ENCODE measurements at regions not wholly inside any gene's neighbourhood (a gene's known extent, or its start where the extent isn't known, plus 50 kb on each side); places are given as distances from the start of the nearest gene placed in this dataset.
"Not testable (repeated sequence)": the region's sequence is repeated elsewhere in the genome, so short reads cannot be mapped to it uniquely, and the experiment has no call there.

GRCh38 chr3:35440826-35441225 lies 198.5 kb upstream of the ARPP21 start:
- no peaks in the 10 kb centered on the region for H3K9me3 Mint-ChIP-seq (ENCODE audit: unreplicated experiment)
- ChIA-PET CTCF (no interaction called here), POLR2A (no interaction called here)
- no TSS peak for BruUV-seq (replicated peaks)
- TF ChIP-seq CTCF (IDR thresholded peaks at IDR 0.05; ENCODE audit: unreplicated experiment): no peak
- H3K36me3 Mint-ChIP-seq (ENCODE audit: insufficient read depth, unreplicated experiment): no peaks in the 10 kb centered on the region
- no peak for DNase-seq (ENCODE audit: unreplicated experiment)
- intact Hi-C loops (cut with micrococcal nuclease): no loop called here
- peaks cover 48% of the 10 kb centered on the region for H3K27me3 Mint-ChIP-seq (ENCODE audit: insufficient read depth, unreplicated experiment)
- no peak overlapping the region for H3K27ac Mint-ChIP-seq (ENCODE audit: low read depth, unreplicated experiment)
- H3K4me1 Mint-ChIP-seq (ENCODE audit: insufficient read depth, unreplicated experiment): no peaks in the 10 kb centered on the region
- H3K4me3 Mint-ChIP-seq (ENCODE audit: unreplicated experiment): no peak overlapping the region

- no peak for TF ChIP-seq CTCF (IDR thresholded peaks at IDR 0.05; ENCODE audit: unreplicated experiment)
- Mint-ChIP-seq H3K4me1 (ENCODE audit: insufficient read depth, unreplicated experiment) (no peaks in the 10 kb centered on the region), H3K9me3 (ENCODE audit: unreplicated experiment) (no peaks in the 10 kb centered on the region), H3K4me3 (ENCODE audit: unreplicated experiment) (no peak overlapping the region), H3K27me3 (ENCODE audit: insufficient read depth, unreplicated experiment) (peaks cover 58% of the 10 kb centered on the region), H3K36me3 (ENCODE audit: insufficient read depth, unreplicated experiment) (no peaks in the 10 kb centered on the region), H3K27ac (ENCODE audit: low read depth, unreplicated experiment) (no peak overlapping the region)
- ChIA-PET POLR2A (no interaction called here), CTCF (no interaction called here)
- BruUV-seq (replicated peaks): no TSS peak
- intact Hi-C loops (cut with micrococcal nuclease): no loop called here
- no peak for DNase-seq (ENCODE audit: unreplicated experiment)
These were observed 192.4 kb upstream of the ARPP21 start for GRCh38 chr3:35446896-35447295.

- Mint-ChIP-seq H3K27ac (ENCODE audit: low read depth, unreplicated experiment) (no peak overlapping the region), H3K4me3 (ENCODE audit: unreplicated experiment) (no peak overlapping the region), H3K4me1 (ENCODE audit: insufficient read depth, unreplicated experiment) (no peaks in the 10 kb centered on the region), H3K9me3 (ENCODE audit: unreplicated experiment) (no peaks in the 10 kb centered on the region), H3K27me3 (ENCODE audit: insufficient read depth, unreplicated experiment) (peaks cover 54% of the 10 kb centered on the region), H3K36me3 (ENCODE audit: insufficient read depth, unreplicated experiment) (no peaks in the 10 kb centered on the region)
- ChIA-PET CTCF (no interaction called here), POLR2A (no interaction called here)
- BruUV-seq (replicated peaks): no TSS peak
- intact Hi-C loops (cut with micrococcal nuclease): no loop called here
- DNase-seq (ENCODE audit: unreplicated experiment): no peak
- no peak for TF ChIP-seq CTCF (IDR thresholded peaks at IDR 0.05; ENCODE audit: unreplicated experiment)
These were observed 191.2 kb upstream of the ARPP21 start for GRCh38 chr3:35448121-35448520.

GRCh38 chr3:35448681-35449080 lies 190.6 kb upstream of the ARPP21 start:
- ChIA-PET CTCF (no interaction called here), POLR2A (no interaction called here)
- Mint-ChIP-seq H3K36me3 (ENCODE audit: insufficient read depth, unreplicated experiment) (no peaks in the 10 kb centered on the region), H3K4me1 (ENCODE audit: insufficient read depth, unreplicated experiment) (no peaks in the 10 kb centered on the region), H3K27ac (ENCODE audit: low read depth, unreplicated experiment) (no peak overlapping the region), H3K4me3 (ENCODE audit: unreplicated experiment) (no peak overlapping the region), H3K9me3 (ENCODE audit: unreplicated experiment) (no peaks in the 10 kb centered on the region), H3K27me3 (ENCODE audit: insufficient read depth, unreplicated experiment) (peaks cover 48% of the 10 kb centered on the region)
- TF ChIP-seq CTCF (IDR thresholded peaks at IDR 0.05; ENCODE audit: unreplicated experiment): no peak
- no peak for DNase-seq (ENCODE audit: unreplicated experiment)
- BruUV-seq (replicated peaks): no TSS peak
- intact Hi-C loops (cut with micrococcal nuclease): no loop called here

- H3K9me3 Mint-ChIP-seq (ENCODE audit: unreplicated experiment); H3K36me3 Mint-ChIP-seq (ENCODE audit: insufficient read depth, unreplicated experiment); BruUV-seq (replicated peaks); intact Hi-C loops (cut with micrococcal nuclease); H3K4me1 Mint-ChIP-seq (ENCODE audit: insufficient read depth, unreplicated experiment); H3K27ac Mint-ChIP-seq (ENCODE audit: low read depth, unreplicated experiment); POLR2A ChIA-PET; H3K4me3 Mint-ChIP-seq (ENCODE audit: unreplicated experiment); DNase-seq (ENCODE audit: unreplicated experiment): not testable (repeated sequence)
- peaks cover 35% of the 10 kb centered on the region for H3K27me3 Mint-ChIP-seq (ENCODE audit: insufficient read depth, unreplicated experiment)
- CTCF ChIA-PET: interaction anchor here (0.7 kb wide), 1 partner anchor 186 kb away, joined by 3 read pairs; no protein-coding TSS in a partner anchor
These were observed 184.5 kb upstream of the ARPP21 start for GRCh38 chr3:35454819-35455218.
